Endothelial cell of umbilical vein (primary cell): ENCODE measurements at regions not wholly inside any gene's neighbourhood (a gene's known extent, or its start where the extent isn't known, plus 50 kb on each side); places are given as distances from the start of the nearest gene placed in this dataset.

ENCODE experiments used
- BruUV-seq: library from RNA; stranded (reverse); fragments of 400-500 nt; replicated peaks from 2 replicates; lab custom pipeline; 2021; lab: Mats Ljungman, UMichigan
- CTCF ChIA-PET: fragments of 300-600, 350-600 bp; sonication (Branson Sonifier 250); formaldehyde crosslinking; loops from one replicate; lab custom pipeline; 2021; ENCODE audit warnings: antibody characterized with exemption, inconsistent platforms; lab: Charles Lee
- POLR2A ChIA-PET: fragments of 300-600, 350-600 bp; sonication (Branson Sonifier 250); formaldehyde crosslinking; loops from one replicate; lab custom pipeline; 2021; ENCODE audit warnings: antibody characterized with exemption, inconsistent platforms; lab: Charles Lee
- DNase-seq: peaks from one replicate; pipeline ENCODE4 v3.0.0-alpha.2; 2011; ENCODE audit warnings: low read depth, low spot score
- FAIRE-seq: peaks from 2 replicates; lab custom pipeline; 2011; peaks lifted over from hg19 to GRCh38; lab: Jason Lieb, UNC
- H2AFZ ChIP-seq: 2 replicates; pipeline ENCODE4 v1.6.0; 2012; ENCODE audit warnings: low read depth, low read length, control low read depth, inconsistent platforms
- H3K27ac ChIP-seq: 2 replicates; pipeline ENCODE4 v1.5.1; 2011; ENCODE audit warnings: low read depth, mild to moderate bottlenecking, control low read depth, low read length, moderate library complexity; ENCODE audit not compliant: insufficient read depth
- H3K27me3 ChIP-seq, 2 experiments: 2 replicates each; pipeline versions ENCODE4 v1.6.0 to v1.6.1; 2011; ENCODE audit warnings: low read length in 2 of 2, mixed read lengths in 1 of 2; ENCODE audit not compliant: control insufficient read depth in 2 of 2, insufficient read depth in 2 of 2
- H3K36me3 ChIP-seq, 2 experiments: 2 replicates in 1 of 2; 3 replicates in 1 of 2; pipeline ENCODE4 v1.5.1; 2011; ENCODE audit warnings: low read length in 2 of 2, mild to moderate bottlenecking in 1 of 2, moderate library complexity in 1 of 2; ENCODE audit not compliant: control insufficient read depth in 2 of 2, insufficient read depth in 2 of 2; ENCODE audit errors: extremely low read depth in 1 of 2
- H3K4me1 ChIP-seq: 3 replicates; pipeline ENCODE4 v1.5.1; 2011; ENCODE audit warnings: mild to moderate bottlenecking, low read length; ENCODE audit not compliant: control insufficient read depth, insufficient read depth; ENCODE audit errors: extremely low read depth
- H3K4me2 ChIP-seq: 2 replicates; pipeline ENCODE4 v1.6.1; 2011; ENCODE audit warnings: low read length, control low read depth, mixed read lengths; ENCODE audit not compliant: insufficient read depth
- H3K4me3 ChIP-seq, 3 experiments: fragments of 200-600 bp in 1 of 3; sonication (generic), shearing (Covaris generic) in 1 of 3; replicated peaks in 1 of 3; 2 replicates each; pipeline ENCODE4 v1.5.1; 2011 to 2016; ENCODE audit warnings: control low read depth in 3 of 3, low read length in 3 of 3, mild to moderate bottlenecking in 2 of 3, inconsistent platforms in 1 of 3, low read depth in 1 of 3, moderate library complexity in 1 of 3; ENCODE audit not compliant: insufficient read depth in 1 of 3
- H3K79me2 ChIP-seq: 2 replicates; pipeline ENCODE4 v1.6.0; 2012; ENCODE audit warnings: low read length, inconsistent platforms; ENCODE audit not compliant: control insufficient read depth, insufficient read depth
- H3K9ac ChIP-seq: replicated peaks from 2 replicates; pipeline ENCODE3; 2011; ENCODE audit warnings: low read length, control low read depth; ENCODE audit not compliant: insufficient read depth; ENCODE audit errors: extremely low read depth
- H3K9me1 ChIP-seq: replicated peaks from 3 replicates; pipeline ENCODE4 v1.6.0; 2011; ENCODE audit warnings: mild to moderate bottlenecking, low read length; ENCODE audit not compliant: control insufficient read depth, insufficient read depth; ENCODE audit errors: extremely low read depth
- H3K9me3 ChIP-seq: replicated peaks from 2 replicates; pipeline ENCODE4 v1.5.1; 2012; ENCODE audit warnings: low read length, inconsistent platforms; ENCODE audit not compliant: control insufficient read depth, insufficient read depth
- H4K20me1 ChIP-seq: replicated peaks from 2 replicates; pipeline ENCODE3; 2011; ENCODE audit warnings: mild to moderate bottlenecking, low read length; ENCODE audit not compliant: control insufficient read depth, insufficient read depth; ENCODE audit errors: extremely low read depth
- CTCF ChIP-seq, 2 donors: IDR thresholded peaks; 1 replicate in 1 of 2; 2 replicates in 1 of 2; pipeline ENCODE4 v1.5.1; 2011; ENCODE audit warnings: low read length in 2 of 2, mild to moderate bottlenecking in 2 of 2, moderate library complexity in 2 of 2, control low read depth in 1 of 2, inconsistent platforms in 1 of 2, low read depth in 1 of 2; ENCODE audit not compliant: insufficient read depth in 1 of 2; ENCODE audit errors: extremely low read depth in 1 of 2
- EZH2 ChIP-seq: IDR thresholded peaks from 2 replicates; pipeline ENCODE4 v1.6.1; 2012; ENCODE audit warnings: borderline replicate concordance, low read depth, mild to moderate bottlenecking, moderate library complexity, low read length, inconsistent platforms; ENCODE audit not compliant: severe bottlenecking
- FOS ChIP-seq: IDR thresholded peaks from 2 replicates; pipeline ENCODE4 v1.6.1; 2011; ENCODE audit warnings: mild to moderate bottlenecking, low read length, moderate library complexity, borderline replicate concordance; ENCODE audit not compliant: insufficient read depth
- GATA2 ChIP-seq: IDR thresholded peaks from 2 replicates; pipeline ENCODE4 v1.7.0; 2011; ENCODE audit warnings: low read depth, mild to moderate bottlenecking, moderate library complexity, mixed read lengths, low read length; ENCODE audit not compliant: insufficient read length, insufficient read depth
- JUN ChIP-seq: IDR thresholded peaks from 2 replicates; pipeline ENCODE4 v1.6.1; 2011; ENCODE audit warnings: borderline replicate concordance, low read depth; ENCODE audit not compliant: insufficient read length, insufficient read depth
- MAX ChIP-seq: IDR thresholded peaks from 2 replicates; pipeline ENCODE4 v1.6.1; 2011; ENCODE audit not compliant: insufficient read depth, insufficient read length
- MYC ChIP-seq: IDR thresholded peaks from one replicate; pipeline ENCODE4 v1.6.1; 2011; ENCODE audit warnings: mild to moderate bottlenecking, low read depth, low read length
- POLR2A ChIP-seq: IDR thresholded peaks from 2 replicates; pipeline ENCODE4 v1.6.1; 2012; ENCODE audit warnings: low read depth, mild to moderate bottlenecking, control low read depth, low read length
- POLR2AphosphoS5 ChIP-seq: IDR thresholded peaks from 2 replicates; pipeline ENCODE4 v1.6.1; 2012; ENCODE audit warnings: low read depth, mild to moderate bottlenecking, control low read depth, low read length, moderate library complexity; ENCODE audit not compliant: insufficient read depth
- dilution Hi-C: fragments of 300-500 bp; cut with MboI; formaldehyde crosslinking; loops from one replicate; pipeline ENCODE4 v1.15.0; 2019; ENCODE audit warnings: low sequenced_read_pairs; ENCODE audit not compliant: extremely low pct_ligation_motif_present
- intact Hi-C: fragments of 100-400 bp; cut with micrococcal nuclease; formaldehyde crosslinking; loops from one replicate; pipeline ENCODE4 v1.10.0; 2022

GRCh38 chr13:85564598-85564997 lies 234.6 kb downstream of the SLITRK6 start:
- CTCF ChIA-PET, result no interaction called here
- TF ChIP-seq JUN, result no peak
- no peak for TF ChIP-seq CTCF (IDR thresholded peaks at IDR 0.05; ENCODE audit: extremely low read depth in 1 of 2, insufficient read depth in 1 of 2, low read depth in 1 of 2, low read length in 2 of 2)
- no peak for TF ChIP-seq GATA2
- no peak for TF ChIP-seq MYC
- no peak for TF ChIP-seq EZH2
- TF ChIP-seq MAX, result no peak
- no peak for TF ChIP-seq POLR2A
- no peak for TF ChIP-seq FOS
- TF ChIP-seq POLR2AphosphoS5, result no peak

More at GRCh38 chr13:85564598-85564997, 234.6 kb downstream of the SLITRK6 start:
- FAIRE-seq, result no peak
- POLR2A ChIA-PET, result no interaction called here
- no peak overlapping the region for H2AFZ ChIP-seq
- H3K4me1 ChIP-seq, result no peaks in the 10 kb centered on the region
- BruUV-seq, result no TSS peak
- no peaks in the 10 kb centered on the region for H4K20me1 ChIP-seq
- no peaks in the 10 kb centered on the region for H3K27me3 ChIP-seq
- no peak overlapping the region for H3K4me3 ChIP-seq
- H3K27ac ChIP-seq, result no peak overlapping the region
- peaks cover 3% of the 10 kb centered on the region for H3K9me3 ChIP-seq
- H3K9me1 ChIP-seq, result no peaks in the 10 kb centered on the region
- dilution Hi-C loops (no loop called here), intact Hi-C loops (no loop called here)
- no peak overlapping the region for H3K4me2 ChIP-seq
- H3K79me2 ChIP-seq, result no peaks in the 10 kb centered on the region
- no peak overlapping the region for H3K9ac ChIP-seq
- H3K36me3 ChIP-seq, result no peaks in the 10 kb centered on the region
- DNase-seq, result no peak
